OCI-LY7 (cell line): ENCODE measurements at regions not wholly inside any gene's neighbourhood (a gene's known extent, or its start where the extent isn't known, plus 50 kb on each side); places are given as distances from the start of the nearest gene placed in this dataset.

Experiments used
- EZH2phosphoT487 ChIP-seq: fragments of 200-600 bp; sonication (generic); IDR thresholded peaks from 2 replicates; pipeline ENCODE4 v1.6.1; 2018; ENCODE audit warnings: low read depth, borderline replicate concordance, mild to moderate bottlenecking, mixed run types, antibody characterized with exemption, low read length, moderate library complexity, mixed read lengths
- TF ChIP-seq, protein P1 (sequence below): fragments of 200-600 bp; sonication (generic); conservative IDR thresholded peaks from 2 replicates; pipeline ENCODE4 v1.5.1; 2014; ENCODE audit warnings: mild to moderate bottlenecking, antibody characterized with exemption, low read length, moderate library complexity, mixed read lengths

GRCh38 chr2:144137272-144137671 is 382.6 kb downstream of the ZEB2 start:
- TF ChIP-seq, protein P1, sequence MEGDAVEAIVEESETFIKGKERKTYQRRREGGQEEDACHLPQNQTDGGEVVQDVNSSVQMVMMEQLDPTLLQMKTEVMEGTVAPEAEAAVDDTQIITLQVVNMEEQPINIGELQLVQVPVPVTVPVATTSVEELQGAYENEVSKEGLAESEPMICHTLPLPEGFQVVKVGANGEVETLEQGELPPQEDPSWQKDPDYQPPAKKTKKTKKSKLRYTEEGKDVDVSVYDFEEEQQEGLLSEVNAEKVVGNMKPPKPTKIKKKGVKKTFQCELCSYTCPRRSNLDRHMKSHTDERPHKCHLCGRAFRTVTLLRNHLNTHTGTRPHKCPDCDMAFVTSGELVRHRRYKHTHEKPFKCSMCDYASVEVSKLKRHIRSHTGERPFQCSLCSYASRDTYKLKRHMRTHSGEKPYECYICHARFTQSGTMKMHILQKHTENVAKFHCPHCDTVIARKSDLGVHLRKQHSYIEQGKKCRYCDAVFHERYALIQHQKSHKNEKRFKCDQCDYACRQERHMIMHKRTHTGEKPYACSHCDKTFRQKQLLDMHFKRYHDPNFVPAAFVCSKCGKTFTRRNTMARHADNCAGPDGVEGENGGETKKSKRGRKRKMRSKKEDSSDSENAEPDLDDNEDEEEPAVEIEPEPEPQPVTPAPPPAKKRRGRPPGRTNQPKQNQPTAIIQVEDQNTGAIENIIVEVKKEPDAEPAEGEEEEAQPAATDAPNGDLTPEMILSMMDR, result no peak
- TF ChIP-seq EZH2phosphoT487, result no peak
